PC-3 (cell line): ENCODE measurements at regions not wholly inside any gene's neighbourhood (a gene's known extent, or its start where the extent isn't known, plus 50 kb on each side); places are given as distances from the start of the nearest gene placed in this dataset.

Source experiments
- CTCF ChIP-seq: fragments of 300-600 bp; sonication (generic); conservative IDR thresholded peaks from 2 replicates; pipeline ENCODE4 v1.5.1; 2017; ENCODE audit warnings: antibody characterized with exemption, low read depth, mild to moderate bottlenecking, low read length
- EZH2 ChIP-seq: fragments of 300-600 bp; sonication (generic); IDR thresholded peaks from one replicate; pipeline ENCODE4 v1.6.1; 2017; ENCODE audit warnings: antibody characterized with exemption, mild to moderate bottlenecking, low read length; ENCODE audit not compliant: unreplicated experiment
- EZH2phosphoT487 ChIP-seq: fragments of 300-600 bp; sonication (generic); IDR thresholded peaks from 2 replicates; pipeline ENCODE4 v1.6.1; 2018; ENCODE audit warnings: mild to moderate bottlenecking, antibody characterized with exemption, low read length, borderline replicate concordance

GRCh38 chr18:1595195-1595594 is 690.5 kb downstream of the ADCYAP1 start:
- TF ChIP-seq EZH2phosphoT487 (no peak), CTCF (no peak), EZH2 (no peak)
